Stimulated activated naive CD8-positive, alpha-beta T cell treated with anti-CD3 and anti-CD28 coated beads, Interleukin-15, amount 100 ng/mL, for 72 hours (primary cell): ENCODE measurements at regions not wholly inside any gene's neighbourhood (a gene's known extent, or its start where the extent isn't known, plus 50 kb on each side); places are given as distances from the start of the nearest gene placed in this dataset.
"Not testable (repeated sequence)": the region's sequence is repeated elsewhere in the genome, so short reads cannot be mapped to it uniquely, and the experiment has no call there.

ENCODE experiments used
- ATAC-seq: fragments of 150-1000 bp; cut with Tn5 transposase; 2 replicates; pipeline ENCODE4 v1.10.0; 2021; ENCODE audit warnings: mild to moderate bottlenecking, moderate library complexity
- DNase-seq, 2 donors: peaks; one replicate each; pipeline ENCODE4 v3.0.0; 2021 to 2022
- H3K27ac Mint-ChIP-seq, 2 donors: one replicate each; pipeline ENCODE4 v1.8.0; 2022; ENCODE audit warnings: mild to moderate bottlenecking in 2 of 2, mixed read lengths in 2 of 2, moderate library complexity in 2 of 2
- H3K27me3 Mint-ChIP-seq: one replicate; pipeline ENCODE4 v1.8.0; 2022; ENCODE audit warnings: mixed read lengths
- H3K4me1 Mint-ChIP-seq: one replicate; pipeline ENCODE4 v1.8.0; 2022; ENCODE audit warnings: mild to moderate bottlenecking, mixed read lengths
- H3K4me3 Mint-ChIP-seq, 2 donors: one replicate each; pipeline ENCODE4 v1.8.0; 2022; ENCODE audit warnings: mild to moderate bottlenecking in 2 of 2, mixed read lengths in 2 of 2, moderate library complexity in 1 of 2
- H3K9me3 Mint-ChIP-seq, 2 donors: one replicate each; pipeline ENCODE4 v1.8.0; 2022; ENCODE audit warnings: mixed read lengths in 2 of 2

- peaks cover 18 to 27% of the 10 kb centered on the region in 2 donors for H3K9me3 Mint-ChIP-seq
Observed at GRCh38 chr6:137958811-137959565, 91.9 kb downstream of the TNFAIP3 start.

GRCh38 chr6:137962725-137963124 is 95.7 kb downstream of the TNFAIP3 start:
- DNase-seq (no peak), ATAC-seq (no peak)
- Mint-ChIP-seq H3K27ac (no peak overlapping the region), H3K27me3 (no peaks in the 10 kb centered on the region), H3K4me1 (peaks cover 25% of the 10 kb centered on the region), H3K4me3 (no peak overlapping the region), H3K9me3 (peaks cover 19 to 24% of the 10 kb centered on the region in 2 donors)

More at GRCh38 chr6:137958811-137959565, 91.9 kb downstream of the TNFAIP3 start:
- Mint-ChIP-seq H3K27ac (no peak overlapping the region), H3K27me3 (no peaks in the 10 kb centered on the region), H3K4me3 (no peak overlapping the region), H3K4me1 (peaks cover 17% of the 10 kb centered on the region)
- ATAC-seq = no peak
- no peak for DNase-seq

GRCh38 chr6:137964876-137965275 is 97.8 kb downstream of the TNFAIP3 start:
- Mint-ChIP-seq H3K4me1 (peaks cover 35% of the 10 kb centered on the region), H3K4me3 (no peak overlapping the region), H3K27ac (peak overlapping the region; percentile 16 to 55), H3K9me3 (peaks cover 13 to 18% of the 10 kb centered on the region in 2 donors), H3K27me3 (no peaks in the 10 kb centered on the region)
- DNase-seq (no peak), ATAC-seq (no peak)

- Mint-ChIP-seq H3K9me3 (peaks cover 6 to 10% of the 10 kb centered on the region in 2 donors), H3K27ac (peak overlapping the region; percentile 38 to 98), H3K4me1 (peaks cover 62% of the 10 kb centered on the region), H3K27me3 (no peaks in the 10 kb centered on the region), H3K4me3 (peak overlapping the region; percentile 42 to 46)
- DNase-seq (no peak), ATAC-seq (peak; percentile 35)
Observed at GRCh38 chr6:137967689-137968454, 100.8 kb downstream of the TNFAIP3 start.

GRCh38 chr6:137968455-137968804 is 101.4 kb downstream of the TNFAIP3 start:
- peak in 1 of 2 donors; percentile 16 for DNase-seq
- peak; percentile 10 for ATAC-seq
- no peaks in the 10 kb centered on the region for H3K27me3 Mint-ChIP-seq
- peak overlapping the region; percentile 22 to 98 for H3K27ac Mint-ChIP-seq
- peaks cover 6 to 10% of the 10 kb centered on the region in 2 donors for H3K9me3 Mint-ChIP-seq
- H3K4me1 Mint-ChIP-seq = peaks cover 64% of the 10 kb centered on the region
- peak overlapping the region; percentile 42 to 46 for H3K4me3 Mint-ChIP-seq

- DNase-seq (no peak), ATAC-seq (peak; percentile 61)
- Mint-ChIP-seq H3K4me3 (peak overlapping the region; percentile 51 to 74), H3K4me1 (peaks cover 69% of the 10 kb centered on the region), H3K27me3 (no peaks in the 10 kb centered on the region), H3K9me3 (peaks cover 6 to 13% of the 10 kb centered on the region in 2 donors), H3K27ac (peak overlapping the region; percentile 22 to 98)
Observed at GRCh38 chr6:137968901-137969300, 101.8 kb downstream of the TNFAIP3 start.

- H3K9me3 Mint-ChIP-seq = peaks cover 6 to 14% of the 10 kb centered on the region in 2 donors
- H3K27me3 Mint-ChIP-seq = no peaks in the 10 kb centered on the region
- peaks cover 77% of the 10 kb centered on the region for H3K4me1 Mint-ChIP-seq
- DNase-seq (no peak), ATAC-seq (no peak)
- H3K4me3 Mint-ChIP-seq = peak overlapping the region; percentile 51 to 74
- H3K27ac Mint-ChIP-seq = peak overlapping the region in 1 of 2 donors; percentile 98
Observed at GRCh38 chr6:137969874-137970273, 102.8 kb downstream of the TNFAIP3 start.

GRCh38 chr6:137970368-137970767 is 103.3 kb downstream of the TNFAIP3 start:
- peak overlapping the region in 1 of 2 donors; percentile 98 for H3K27ac Mint-ChIP-seq
- peaks cover 6 to 14% of the 10 kb centered on the region in 2 donors for H3K9me3 Mint-ChIP-seq
- peak overlapping the region; percentile 51 to 74 for H3K4me3 Mint-ChIP-seq
- DNase-seq (peak in 1 of 2 donors; percentile 64), ATAC-seq (peak; percentile 76)
- H3K27me3 Mint-ChIP-seq = no peaks in the 10 kb centered on the region
- H3K4me1 Mint-ChIP-seq = peaks cover 77% of the 10 kb centered on the region

- no peak overlapping the region for H3K27ac Mint-ChIP-seq
- H3K4me3 Mint-ChIP-seq = no peak overlapping the region
- DNase-seq = no peak
- peaks cover 0 to 14% of the 10 kb centered on the region in 2 donors for H3K9me3 Mint-ChIP-seq
- no peak for ATAC-seq
- H3K27me3 Mint-ChIP-seq = no peaks in the 10 kb centered on the region
- peaks cover 89% of the 10 kb centered on the region for H3K4me1 Mint-ChIP-seq
Observed at GRCh38 chr6:137973201-137973600, 106.1 kb downstream of the TNFAIP3 start.

- peak overlapping the region; percentile 36 to 93 for H3K27ac Mint-ChIP-seq
- DNase-seq (peak in 1 of 2 donors; percentile 46), ATAC-seq (peak; percentile 79)
- peaks cover 0 to 4% of the 10 kb centered on the region in 2 donors for H3K9me3 Mint-ChIP-seq
- peaks cover 71% of the 10 kb centered on the region for H3K4me1 Mint-ChIP-seq
- H3K27me3 Mint-ChIP-seq = no peaks in the 10 kb centered on the region
- peak overlapping the region; percentile 63 to 79 for H3K4me3 Mint-ChIP-seq
Observed at GRCh38 chr6:137975188-137975940, 108.3 kb downstream of the TNFAIP3 start.

- Mint-ChIP-seq H3K27me3 (no peaks in the 10 kb centered on the region), H3K4me3 (peak overlapping the region; percentile 14 to 43), H3K4me1 (peaks cover 60% of the 10 kb centered on the region), H3K27ac (peak overlapping the region; percentile 0 to 66), H3K9me3 (peaks cover 0 to 4% of the 10 kb centered on the region in 2 donors)
- ATAC-seq = no peak
- no peak for DNase-seq
Observed at GRCh38 chr6:137976430-137976829, 109.4 kb downstream of the TNFAIP3 start.

GRCh38 chr6:137977206-137977605 is 110.1 kb downstream of the TNFAIP3 start:
- DNase-seq = no peak
- no peak overlapping the region for H3K4me3 Mint-ChIP-seq
- H3K9me3 Mint-ChIP-seq = peaks cover 0 to 4% of the 10 kb centered on the region in 2 donors
- no peak for ATAC-seq
- H3K27ac Mint-ChIP-seq = no peak overlapping the region
- H3K27me3 Mint-ChIP-seq = no peaks in the 10 kb centered on the region
- peaks cover 52% of the 10 kb centered on the region for H3K4me1 Mint-ChIP-seq

- no peak overlapping the region for H3K4me3 Mint-ChIP-seq
- H3K27ac Mint-ChIP-seq = peak overlapping the region in 1 of 2 donors; percentile 74
- peaks cover 50% of the 10 kb centered on the region for H3K4me1 Mint-ChIP-seq
- ATAC-seq = no peak
- no peaks in the 10 kb centered on the region for H3K27me3 Mint-ChIP-seq
- DNase-seq = no peak
- H3K9me3 Mint-ChIP-seq = peaks cover 0 to 4% of the 10 kb centered on the region in 2 donors
Observed at GRCh38 chr6:137977814-137978213, 110.8 kb downstream of the TNFAIP3 start.

- Mint-ChIP-seq H3K27ac (peak overlapping the region in 1 of 2 donors; percentile 74), H3K9me3 (peaks cover 0 to 4% of the 10 kb centered on the region in 2 donors)
Observed at GRCh38 chr6:137978252-137978896, 111.3 kb downstream of the TNFAIP3 start.

GRCh38 chr6:137979263-137979662 is 112.2 kb downstream of the TNFAIP3 start:
- ATAC-seq, H3K4me3 Mint-ChIP-seq, DNase-seq, H3K27me3 Mint-ChIP-seq, H3K9me3 Mint-ChIP-seq, H3K27ac Mint-ChIP-seq: not testable (repeated sequence)
- peaks cover 39% of the 10 kb centered on the region for H3K4me1 Mint-ChIP-seq

More at GRCh38 chr6:137978252-137978896, 111.3 kb downstream of the TNFAIP3 start:
- DNase-seq = peak in 1 of 2 donors; percentile 24
- peaks cover 48% of the 10 kb centered on the region for H3K4me1 Mint-ChIP-seq
- peak; percentile 74 for ATAC-seq
- H3K4me3 Mint-ChIP-seq = no peak overlapping the region
- H3K27me3 Mint-ChIP-seq = no peaks in the 10 kb centered on the region
